Left colon (tissue), 2 donors: ENCODE measurements at regions not wholly inside any gene's neighbourhood (a gene's known extent, or its start where the extent isn't known, plus 50 kb on each side); places are given as distances from the start of the nearest gene placed in this dataset.

ENCODE experiments used
- ATAC-seq: fragments of 200-7000 bp; cut with Tn5 transposase; one replicate; pipeline ENCODE4 v1.9.1; 2020; ENCODE audit warnings: mild to moderate bottlenecking, moderate library complexity
- DNase-seq, 2 donors: peaks; one replicate each; pipeline ENCODE4 v3.0.0-alpha.2; 2020
- intact Hi-C, 2 donors: fragments of 100-400 bp; cut with DNase I in 1 of 2; cut with micrococcal nuclease in 1 of 2; formaldehyde crosslinking; loops; one replicate each; pipeline versions ENCODE4 v1.11.2 to v1.14.0; 2022; cut with DNase I, micrococcal nuclease
- donor health status: DM: no; HTN: no; CAD: no.
- donor health status: DM: yes; HTN: yes; CAD: no.

DNA sequence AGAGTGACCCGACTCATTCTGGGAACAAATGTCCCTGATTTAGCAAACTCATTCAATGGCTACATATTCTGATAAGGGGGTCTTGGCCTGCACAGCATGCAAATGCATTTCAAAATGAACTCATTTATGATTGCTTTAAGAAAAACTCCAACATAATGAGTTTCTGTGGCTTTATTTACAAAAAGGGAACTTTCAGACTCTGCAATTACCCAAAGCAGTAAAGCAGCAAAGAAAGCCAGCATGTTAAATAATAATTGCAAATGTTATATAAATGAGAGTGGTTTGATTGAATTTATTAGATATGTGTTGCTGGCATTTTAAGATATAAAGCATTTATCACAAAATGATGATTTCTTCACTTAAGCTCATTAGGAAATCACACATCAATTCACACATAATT, 295.7 kb downstream of the FBXW7 start:
- intact Hi-C loops, result no loop called here
- ATAC-seq (no peak), DNase-seq (no peak)

GRCh38 chr4:152239216-152239615, 296.7 kb downstream of the FBXW7 start:
- intact Hi-C loops, result no loop called here
- DNase-seq, result no peak
- no peak for ATAC-seq

- intact Hi-C loops, result no loop called here
- ATAC-seq, result no peak
- DNase-seq, result no peak
Measured at GRCh38 chr4:152236519-152237056, 299.3 kb downstream of the FBXW7 start.

- intact Hi-C loops, result no loop called here
- ATAC-seq (no peak), DNase-seq (no peak)
Measured at GRCh38 chr4:152235718-152236117, 300.2 kb downstream of the FBXW7 start.

DNA sequence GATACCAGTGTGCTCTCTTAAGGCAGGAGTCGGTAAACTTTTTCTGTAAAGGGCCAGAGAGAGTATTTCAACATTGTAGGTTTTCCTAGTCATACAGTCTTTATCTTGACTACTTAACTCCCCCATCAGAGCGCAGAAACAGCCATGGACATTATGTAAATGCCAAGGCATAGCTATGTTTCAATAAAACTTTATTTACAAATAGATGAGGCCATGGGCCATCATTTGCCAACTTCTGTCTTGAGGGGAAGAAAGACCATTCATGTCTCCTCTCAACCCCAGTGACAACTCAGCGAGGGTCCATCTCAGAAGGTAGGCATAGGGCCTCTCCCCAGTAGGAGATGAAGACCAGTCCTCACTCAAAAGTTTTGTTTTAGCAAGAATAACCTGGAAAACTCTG, 301.3 kb downstream of the FBXW7 start:
- intact Hi-C loops, result no loop called here
- ATAC-seq, result no peak
- no peak for DNase-seq

DNA sequence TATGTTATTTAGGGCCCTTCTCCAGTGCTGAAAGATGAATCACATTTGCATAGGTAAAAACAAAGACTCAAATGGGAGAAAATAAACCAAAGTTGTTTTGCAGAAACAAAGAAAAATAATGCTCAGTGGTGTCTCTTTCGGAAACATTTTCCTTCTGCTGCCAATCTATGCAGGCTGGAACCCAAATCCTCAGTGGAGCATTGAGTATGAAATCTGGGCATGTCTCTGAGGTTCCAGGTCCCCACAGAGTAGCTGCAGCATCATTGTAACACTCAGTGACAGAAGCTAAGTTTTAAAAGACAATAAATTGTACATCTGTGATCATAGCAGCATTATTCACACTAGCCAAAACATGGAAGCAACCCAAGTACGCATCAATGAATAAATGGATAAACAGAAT, 303.6 kb downstream of the FBXW7 start:
- ATAC-seq (no peak), DNase-seq (no peak)
- intact Hi-C loops, result no loop called here

DNA sequence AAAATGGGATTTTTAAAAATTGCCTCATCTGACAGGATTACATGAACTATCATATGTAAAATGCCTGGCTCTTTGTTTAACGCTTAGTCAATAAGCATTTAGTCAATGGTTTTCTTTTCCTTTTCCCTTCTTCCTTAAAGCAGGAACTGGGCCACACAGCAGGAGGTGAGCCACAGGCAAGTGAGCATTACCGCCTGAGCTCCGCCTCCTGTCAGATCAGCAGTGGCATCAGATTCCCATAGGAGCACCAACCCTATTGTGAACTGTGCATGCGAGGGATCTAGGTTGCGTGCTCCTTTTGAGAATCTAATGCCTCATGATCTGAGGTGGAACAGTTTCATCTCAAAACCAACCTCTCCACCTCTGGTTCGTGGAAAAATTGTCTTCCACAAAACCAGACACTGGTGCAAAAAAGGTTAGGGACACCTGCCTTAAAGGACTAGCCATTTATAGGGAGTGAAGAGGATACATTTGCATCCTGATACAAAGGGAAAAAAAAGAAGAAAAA, 306.1 kb downstream of the FBXW7 start:
- DNase-seq, result no peak
- ATAC-seq, result no peak
- intact Hi-C loops, result no loop called here

- intact Hi-C loops, result no loop called here
- DNase-seq (no peak), ATAC-seq (no peak)
Measured at GRCh38 chr4:152225680-152226079, 310.2 kb downstream of the FBXW7 start.

GRCh38 chr4:152224721-152225420, 311.0 kb downstream of the FBXW7 start:
- ATAC-seq, result no peak
- DNase-seq, result no peak
- intact Hi-C loops, result no loop called here

- ATAC-seq (no peak), DNase-seq (no peak)
- intact Hi-C loops, result no loop called here
Measured at GRCh38 chr4:152224223-152224622, 311.7 kb downstream of the FBXW7 start.

DNA sequence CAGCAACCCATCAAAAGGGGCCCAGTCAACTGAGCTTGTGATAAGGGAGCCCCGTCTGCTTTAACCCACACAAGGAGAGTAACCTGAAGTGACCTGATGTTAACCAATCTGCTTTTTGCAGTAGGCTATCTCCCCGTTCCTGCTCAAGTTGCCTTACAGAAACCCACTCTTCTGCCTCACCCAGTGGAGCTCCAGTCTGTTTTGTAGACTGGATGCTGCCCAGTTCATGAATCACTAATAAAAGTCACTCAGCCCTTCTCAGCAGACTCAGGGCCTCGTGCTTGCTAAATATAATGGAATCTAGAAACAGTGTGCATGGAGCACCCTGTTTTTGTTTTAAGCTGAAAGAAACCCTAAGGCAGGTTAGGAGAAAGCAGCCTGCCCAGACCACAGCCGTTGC, 312.3 kb downstream of the FBXW7 start:
- DNase-seq (no peak), ATAC-seq (no peak)
- intact Hi-C loops, result no loop called here

GRCh38 chr4:152221816-152222516, 313.9 kb downstream of the FBXW7 start:
- no peak for DNase-seq
- intact Hi-C loops, result no loop called here

GRCh38 chr4:152220201-152220666, 315.7 kb downstream of the FBXW7 start:
- DNase-seq (no peak), ATAC-seq (no peak)
- intact Hi-C loops, result no loop called here

More at GRCh38 chr4:152221816-152222516, 313.9 kb downstream of the FBXW7 start:
- no peak for ATAC-seq

DNA sequence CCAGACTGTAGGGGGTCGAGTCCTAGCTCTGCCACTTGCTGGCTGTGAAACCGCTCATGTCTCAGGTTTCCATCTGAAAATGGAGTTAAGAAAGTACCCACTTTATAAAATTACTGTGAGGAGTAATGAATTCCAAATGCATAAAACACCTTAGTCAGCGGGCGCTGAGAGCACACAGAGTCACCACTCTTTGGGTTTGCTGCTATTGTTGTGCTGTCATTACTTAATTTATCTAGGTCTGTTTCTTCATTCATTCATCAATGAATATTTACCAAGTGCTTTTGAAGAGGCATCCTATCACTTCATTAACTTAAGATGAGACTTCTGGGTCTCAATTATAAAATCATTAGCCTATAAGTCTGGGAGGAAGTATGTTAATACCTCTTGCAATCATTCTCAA, 317.3 kb downstream of the FBXW7 start:
- intact Hi-C loops, result no loop called here

DNA sequence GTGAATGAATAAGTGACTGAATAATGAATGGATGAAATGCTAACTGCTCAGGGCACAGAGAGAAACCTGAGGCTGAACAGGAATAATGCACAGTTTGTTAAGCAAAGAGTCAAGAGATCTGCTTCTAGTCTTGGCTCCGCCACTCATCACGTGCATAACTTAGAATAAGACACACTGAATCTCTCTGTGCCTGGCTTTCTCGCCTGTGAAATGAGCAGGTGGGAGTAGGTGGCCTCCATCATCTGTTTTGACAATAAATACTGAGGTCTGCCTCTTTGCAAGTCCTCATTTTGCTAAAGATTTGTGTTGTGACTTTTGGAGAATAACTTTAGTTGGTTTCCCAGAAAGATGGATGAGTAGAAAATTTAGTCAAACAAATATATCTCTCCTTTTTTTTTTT, 318.0 kb downstream of the FBXW7 start:
- DNase-seq, result no peak
- intact Hi-C loops, result no loop called here
- ATAC-seq, result no peak

More for the DNA sequence above, 317.3 kb downstream of the FBXW7 start:
- DNase-seq (no peak), ATAC-seq (no peak)

GRCh38 chr4:152211936-152212653, 323.8 kb downstream of the FBXW7 start:
- no peak for ATAC-seq
- DNase-seq, result no peak
- intact Hi-C loops, result no loop called here

- no peak for ATAC-seq
Measured at GRCh38 chr4:152209772-152210493, 326.0 kb downstream of the FBXW7 start.

DNA sequence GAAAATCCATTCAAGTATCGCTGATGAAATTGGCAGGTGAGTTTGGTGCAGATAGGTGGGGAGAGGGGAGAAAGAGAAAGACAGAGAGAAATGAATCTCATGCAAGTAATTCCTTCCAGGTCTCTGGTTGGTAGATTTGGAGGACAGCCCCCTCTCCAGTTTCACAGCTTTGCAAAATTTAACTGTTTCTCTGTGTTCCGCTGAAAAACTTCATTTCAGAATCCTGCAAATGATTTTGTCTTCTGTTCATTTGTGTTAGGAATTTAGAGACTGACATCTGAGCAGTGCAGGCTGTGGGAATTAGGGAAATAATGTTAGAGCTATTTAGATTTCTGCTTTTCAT, 328.5 kb downstream of the FBXW7 start:
- intact Hi-C loops, result no loop called here
- no peak for DNase-seq
- no peak for ATAC-seq

More at GRCh38 chr4:152209772-152210493, 326.0 kb downstream of the FBXW7 start:
- no peak for DNase-seq
- intact Hi-C loops, result no loop called here
